Thyroid gland (tissue), 4 donors: ENCODE measurements at regions not wholly inside any gene's neighbourhood (a gene's known extent, or its start where the extent isn't known, plus 50 kb on each side); places are given as distances from the start of the nearest gene placed in this dataset.

Experiments used
- DNase-seq, 2 donors: peaks; one replicate each; pipeline ENCODE4 v3.0.0-alpha.2; 2019
- H3K27ac ChIP-seq, 3 donors: fragments of 200-600 bp; sonication (generic); 1 replicate in 2 of 3; 2 replicates in 1 of 3; pipeline ENCODE4 v1.5.1; 2016 to 2019; ENCODE audit warnings: mild to moderate bottlenecking in 1 of 3, moderate library complexity in 1 of 3
- H3K27me3 ChIP-seq: fragments of 200-600 bp; sonication (generic); one replicate; pipeline ENCODE4 v1.5.1; 2019
- H3K36me3 ChIP-seq, 2 donors: fragments of 200-600 bp; sonication (generic); one replicate each; pipeline ENCODE4 v1.5.1; 2016 to 2019
- H3K4me1 ChIP-seq, 2 donors: fragments of 200-600 bp; sonication (generic); one replicate each; pipeline ENCODE4 v1.5.1; 2017 to 2019
- H3K4me3 ChIP-seq, 3 donors: fragments of 200-600 bp; sonication (generic); replicated peaks in 1 of 3; 1 replicate in 2 of 3; 2 replicates in 1 of 3; pipeline ENCODE4 v1.5.1; 2016; ENCODE audit warnings: mild to moderate bottlenecking in 1 of 3
- H3K9me3 ChIP-seq: fragments of 200-600 bp; sonication (generic); one replicate; pipeline ENCODE4 v1.5.1; 2017
- CTCF ChIP-seq, 6 experiments: fragments of 200-600 bp in 3 of 6; fragments of 450-650 bp in 3 of 6; sonication (generic) in 3 of 6; IDR thresholded peaks; one replicate each; pipeline ENCODE4 v1.5.1; 2016 to 2019; ENCODE audit warnings: antibody characterized with exemption in 6 of 6, mild to moderate bottlenecking in 2 of 6, inconsistent platforms in 1 of 6, moderate library complexity in 1 of 6
- POLR2A ChIP-seq, 2 donors: fragments of 450-650 bp; IDR thresholded peaks; one replicate each; pipeline ENCODE4 v1.6.1; 2017; ENCODE audit warnings: antibody characterized with exemption in 2 of 2, mild to moderate bottlenecking in 2 of 2, moderate library complexity in 1 of 2
- WGBS, 2 donors: methylation state at CpG; one replicate each; pipeline ENCODE4 v1.1.5; 2017; 5-methylcytosine and 5-hydroxymethylcytosine counted together
- intact Hi-C: fragments of 100-400 bp; cut with DNase I; formaldehyde crosslinking; loops from one replicate; pipeline ENCODE4 v1.15.1; 2023

- peak; percentile 82 to 91 for DNase-seq
- 60 to 67% methylated on average over 10 of the region's 10 CpGs for WGBS, 2 donors
- Histone ChIP-seq H3K36me3 (no peaks in the 10 kb centered on the region), H3K9me3 (no peaks in the 10 kb centered on the region), H3K27ac (no peak overlapping the region), H3K4me1 (no peaks in the 10 kb centered on the region), H3K27me3 (no peaks in the 10 kb centered on the region), H3K4me3 (no peak overlapping the region)
- intact Hi-C loops = loop anchor here (10.0 kb wide), 1 partner anchor 265 kb away; no protein-coding TSS in a partner anchor
- no peak for TF ChIP-seq POLR2A (IDR thresholded peaks at IDR 0.05)
- TF ChIP-seq CTCF (IDR thresholded peaks at IDR 0.05) = no peak
These were observed 57.7 kb upstream of the CD83 start for GRCh38 chr6:14059791-14060436.

- TF ChIP-seq POLR2A (IDR thresholded peaks at IDR 0.05) (no peak), CTCF (IDR thresholded peaks at IDR 0.05) (no peak)
- Histone ChIP-seq H3K4me3 (no peak overlapping the region), H3K27ac (no peak overlapping the region), H3K9me3 (no peaks in the 10 kb centered on the region), H3K36me3 (no peaks in the 10 kb centered on the region), H3K27me3 (no peaks in the 10 kb centered on the region), H3K4me1 (no peaks in the 10 kb centered on the region)
- DNase-seq = peak; percentile 43 to 63
- WGBS, 2 donors = 12 to 15% methylated on average over 1 of the region's 1 CpG
- intact Hi-C loops = loop anchor here (10.0 kb wide), 1 partner anchor 266 kb away; no protein-coding TSS in a partner anchor
These were observed 56.6 kb upstream of the CD83 start for GRCh38 chr6:14060971-14061370.

GRCh38 chr6:14061643-14062042 is 55.9 kb upstream of the CD83 start:
- no peaks in the 10 kb centered on the region for H3K9me3 ChIP-seq
- H3K36me3 ChIP-seq = no peaks in the 10 kb centered on the region
- no peak for DNase-seq
- intact Hi-C loops = loop anchor here (10.0 kb wide), 1 partner anchor 267 kb away; no protein-coding TSS in a partner anchor
- no peaks in the 10 kb centered on the region for H3K27me3 ChIP-seq
- H3K27ac ChIP-seq = no peak overlapping the region
- no peaks in the 10 kb centered on the region for H3K4me1 ChIP-seq
- 81 to 86% methylated on average over 4 of the region's 4 CpGs for WGBS, 2 donors
- no peak for TF ChIP-seq POLR2A (IDR thresholded peaks at IDR 0.05)
- no peak for TF ChIP-seq CTCF (IDR thresholded peaks at IDR 0.05)
- no peak overlapping the region for H3K4me3 ChIP-seq

- Histone ChIP-seq H3K27me3 (no peaks in the 10 kb centered on the region), H3K27ac (no peak overlapping the region), H3K9me3 (no peaks in the 10 kb centered on the region), H3K36me3 (no peaks in the 10 kb centered on the region), H3K4me1 (no peaks in the 10 kb centered on the region), H3K4me3 (no peak overlapping the region)
- TF ChIP-seq POLR2A (IDR thresholded peaks at IDR 0.05) (no peak), CTCF (IDR thresholded peaks at IDR 0.05) (no peak)
- 91 to 95% methylated on average over 3 of the region's 3 CpGs for WGBS, 2 donors
- intact Hi-C loops = loop anchor here (10.0 kb wide), 1 partner anchor 268 kb away; no protein-coding TSS in a partner anchor
- DNase-seq = no peak
These were observed 55.1 kb upstream of the CD83 start for GRCh38 chr6:14062345-14063029.

- Histone ChIP-seq H3K27ac (no peak overlapping the region), H3K4me1 (no peaks in the 10 kb centered on the region), H3K27me3 (no peaks in the 10 kb centered on the region), H3K9me3 (no peaks in the 10 kb centered on the region), H3K4me3 (no peak overlapping the region), H3K36me3 (no peaks in the 10 kb centered on the region)
- DNase-seq = no peak
- intact Hi-C loops = loop anchor here (10.0 kb wide), 1 partner anchor 269 kb away; no protein-coding TSS in a partner anchor
- 65 to 68% methylated on average over 3 of the region's 3 CpGs for WGBS, 2 donors
- TF ChIP-seq CTCF (IDR thresholded peaks at IDR 0.05) = no peak
- no peak for TF ChIP-seq POLR2A (IDR thresholded peaks at IDR 0.05)
These were observed 53.8 kb upstream of the CD83 start for GRCh38 chr6:14063756-14064155.
